ENCODE measurements at regions not wholly inside any gene's neighbourhood (a gene's known extent, or its start where the extent isn't known, plus 50 kb on each side); places are given as distances from the start of the nearest gene placed in this dataset.

- Histone ChIP-seq H3K9ac (ENCODE audit: insufficient read depth in 1 of 2, low read depth in 2 of 2, low read length in 2 of 2) (no peak overlapping the region), H3K4me2 (ENCODE audit: insufficient read depth, low read length) (no peak overlapping the region), H3K79me2 (ENCODE audit: control insufficient read depth, insufficient read depth, low read length) (no peaks in the 10 kb centered on the region), H3K4me1 (replicated peaks in 1 of 2; ENCODE audit: control insufficient read depth in 2 of 2, insufficient read depth in 2 of 2, low read length in 2 of 2) (no peaks in the 10 kb centered on the region), H3K9me1 (ENCODE audit: control insufficient read depth, insufficient read depth, low read length) (no peaks in the 10 kb centered on the region), H3K27me3 (ENCODE audit: control insufficient read depth in 2 of 2, insufficient read depth in 2 of 2, low read length in 2 of 2) (no peaks in the 10 kb centered on the region), H4K20me1 (replicated peaks; ENCODE audit: control insufficient read depth, insufficient read depth, low read length) (no peaks in the 10 kb centered on the region), H3K4me3 (no peak overlapping the region), H3K36me3 (ENCODE audit: control insufficient read depth, insufficient read depth, low read length) (no peaks in the 10 kb centered on the region), H3K9me3 (replicated peaks; ENCODE audit: control insufficient read depth, insufficient read depth, low read depth, low read length) (peaks cover 2% of the 10 kb centered on the region; the same call in 1 of the 2 replicates), H3K27ac (ENCODE audit: extremely low read depth, low read depth, low read length) (no peak overlapping the region), H2AFZ (ENCODE audit: low read depth, low read length) (no peak overlapping the region)
- FAIRE-seq, result no peak
- no peak for TF ChIP-seq ZNF589 (CRISPR knock-in tag; IDR thresholded peaks at IDR 0.05; ENCODE audit: low read depth)
- intact Hi-C loops (cut with micrococcal nuclease), result no loop called here
- CTCF ChIA-PET (ENCODE audit: low intra/inter-chr PET ratio), result no interaction called here
- BruUV-seq (replicated peaks), result no TSS peak
- POLR2A ChIA-PET, result interaction anchor here (0.7 kb wide), 1 partner anchor 17 kb away, joined by 3 read pairs; no protein-coding TSS in a partner anchor
- in situ Hi-C loops (cut with MboI), result no loop called here
- no peak for ATAC-seq
- no peak for DNase-seq (ENCODE audit: extremely low read depth in 1 of 4, low spot score in 3 of 4)
- WGBS (ENCODE audit: insufficient coverage, low coverage, missing lambda C conversion rate), result 2% methylated on average over 3 of the region's 3 CpGs
Measured at GRCh38 chr7:124655990-124656389, 109.6 kb downstream of the GPR37 start.

GRCh38 chr7:124652237-124652636 is 113.4 kb downstream of the GPR37 start:
- H3K9ac ChIP-seq (ENCODE audit: insufficient read depth in 1 of 2, low read depth in 2 of 2, low read length in 2 of 2), result no peak overlapping the region
- intact Hi-C loops (cut with micrococcal nuclease) (no loop called here), in situ Hi-C loops (cut with MboI) (no loop called here)
- no peak overlapping the region for H3K4me2 ChIP-seq (ENCODE audit: insufficient read depth, low read length)
- H4K20me1 ChIP-seq (replicated peaks; ENCODE audit: control insufficient read depth, insufficient read depth, low read length), result no peaks in the 10 kb centered on the region
- no peak overlapping the region for H3K27ac ChIP-seq (ENCODE audit: extremely low read depth, low read depth, low read length)
- TF ChIP-seq ZNF232 (CRISPR knock-in tag; IDR thresholded peaks at IDR 0.05), result no peak
- TF ChIP-seq GATAD2A (IDR thresholded peaks at IDR 0.05), result no peak
- TF ChIP-seq RBM17 (IDR thresholded peaks at IDR 0.05; ENCODE audit: borderline replicate concordance, low read depth, low read length), result no peak
- no peak for TF ChIP-seq SREBF1 (IDR thresholded peaks at IDR 0.05; ENCODE audit: borderline replicate concordance, low read depth, low read length)
- no peak for TF ChIP-seq SAFB2 (IDR thresholded peaks at IDR 0.05; ENCODE audit: borderline replicate concordance, low read depth, low read length, severe bottlenecking)
- no peak for TF ChIP-seq NCOA2 (IDR thresholded peaks at IDR 0.05; ENCODE audit: partially characterized antibody in 2 of 2)
- no peak for TF ChIP-seq POLR2H (tag; IDR thresholded peaks at IDR 0.05; ENCODE audit: low read depth)
- TF ChIP-seq HMGN3 (IDR thresholded peaks at IDR 0.05; ENCODE audit: borderline replicate concordance, extremely low read depth, insufficient read length, low read depth, low read length), result no peak
- no peak for TF ChIP-seq ZKSCAN8 (CRISPR knock-in tag; IDR thresholded peaks at IDR 0.05)
- TF ChIP-seq BMI1 (IDR thresholded peaks at IDR 0.05; ENCODE audit: low read length), result no peak
- FAIRE-seq, result no peak
- no peaks in the 10 kb centered on the region for H3K9me1 ChIP-seq (ENCODE audit: control insufficient read depth, insufficient read depth, low read length)
- no peaks in the 10 kb centered on the region for H3K36me3 ChIP-seq (ENCODE audit: control insufficient read depth, insufficient read depth, low read length)
- DNase-seq (ENCODE audit: extremely low read depth in 1 of 4, low spot score in 3 of 4), result no peak
- WGBS (ENCODE audit: insufficient coverage, low coverage, missing lambda C conversion rate), result 0% methylated on average over 1 of the region's 1 CpG
- POLR2A ChIA-PET, result no interaction called here
- no peaks in the 10 kb centered on the region for H3K79me2 ChIP-seq (ENCODE audit: control insufficient read depth, insufficient read depth, low read length)
- no peak for ATAC-seq
- H3K4me3 ChIP-seq, result no peak overlapping the region
- no peaks in the 10 kb centered on the region for H3K27me3 ChIP-seq (ENCODE audit: control insufficient read depth in 2 of 2, insufficient read depth in 2 of 2, low read length in 2 of 2)
- no TSS peak for BruUV-seq (replicated peaks)
- no peaks in the 10 kb centered on the region for H3K4me1 ChIP-seq (replicated peaks in 1 of 2; ENCODE audit: control insufficient read depth in 2 of 2, insufficient read depth in 2 of 2, low read length in 2 of 2)
- CTCF ChIA-PET (ENCODE audit: low intra/inter-chr PET ratio), result no interaction called here
- no peak overlapping the region for H2AFZ ChIP-seq (ENCODE audit: low read depth, low read length)
- peaks cover 2% of the 10 kb centered on the region; the same call in 1 of the 2 replicates for H3K9me3 ChIP-seq (replicated peaks; ENCODE audit: control insufficient read depth, insufficient read depth, low read depth, low read length)

Data from K562 (cell line).